CMK (cell line): ENCODE measurements at regions not wholly inside any gene's neighbourhood (a gene's known extent, or its start where the extent isn't known, plus 50 kb on each side); places are given as distances from the start of the nearest gene placed in this dataset.

Experiments
- DNase-seq: peaks from one replicate; pipeline ENCODE4 v3.0.0-alpha.2; 2010; ENCODE audit warnings: low read depth

- no peak for DNase-seq
Measured at GRCh38 chr20:59376109-59376841, 75.9 kb downstream of the EDN3 start.

GRCh38 chr20:59376998-59377397, 76.6 kb downstream of the EDN3 start:
- DNase-seq: no peak

- DNase-seq: no peak
Measured at GRCh38 chr20:59377842-59378241, 77.4 kb downstream of the EDN3 start.

GRCh38 chr20:59378396-59378795, 78.0 kb downstream of the EDN3 start:
- DNase-seq: no peak

GRCh38 chr20:59378966-59379365, 78.6 kb downstream of the EDN3 start:
- no peak for DNase-seq

- no peak for DNase-seq
Measured at GRCh38 chr20:59381689-59382088, 81.3 kb downstream of the EDN3 start.

- no peak for DNase-seq
Measured at GRCh38 chr20:59382157-59382725, 81.8 kb downstream of the EDN3 start.

- DNase-seq: no peak
Measured at GRCh38 chr20:59382907-59383306, 82.5 kb downstream of the EDN3 start.

GRCh38 chr20:59385038-59385437, 84.6 kb downstream of the EDN3 start:
- DNase-seq: no peak

GRCh38 chr20:59385480-59385879, 85.1 kb downstream of the EDN3 start:
- DNase-seq: no peak

GRCh38 chr20:59386809-59387208, 86.4 kb downstream of the EDN3 start:
- no peak for DNase-seq

- DNase-seq: no peak
Measured at GRCh38 chr20:59387891-59388290, 87.5 kb downstream of the EDN3 start.

- no peak for DNase-seq
Measured at GRCh38 chr20:59388402-59388801, 88.0 kb downstream of the EDN3 start.

GRCh38 chr20:59390437-59390836, 90.0 kb downstream of the EDN3 start:
- no peak for DNase-seq

- no peak for DNase-seq
Measured at GRCh38 chr20:59391975-59392374, 91.6 kb downstream of the EDN3 start.

GRCh38 chr20:59392736-59393135, 92.3 kb downstream of the EDN3 start:
- DNase-seq: no peak

- DNase-seq: no peak
Measured at GRCh38 chr20:59393142-59393541, 92.7 kb downstream of the EDN3 start.

GRCh38 chr20:59395729-59396128, 95.3 kb downstream of the EDN3 start:
- DNase-seq: no peak

- DNase-seq: no peak
Measured at GRCh38 chr20:59398537-59399205, 98.3 kb downstream of the EDN3 start.

GRCh38 chr20:59399426-59400099, 99.2 kb downstream of the EDN3 start:
- no peak for DNase-seq

- DNase-seq: no peak
Measured at GRCh38 chr20:59400708-59401107, 100.3 kb downstream of the EDN3 start.

GRCh38 chr20:59402681-59403080, 102.3 kb downstream of the EDN3 start:
- no peak for DNase-seq
